WTC11 (cell line): ENCODE measurements at regions not wholly inside any gene's neighbourhood (a gene's known extent, or its start where the extent isn't known, plus 50 kb on each side); places are given as distances from the start of the nearest gene placed in this dataset.

Experiments used
- ATF2 ChIP-seq: sonication (generic); formaldehyde crosslinking; IDR thresholded peaks from 2 replicates; pipeline ENCODE4 v1.8.1; 2022; ENCODE audit warnings: low read depth, missing genetic modification reagents, borderline replicate concordance
- CTCF ChIP-seq: fragments of 200-600 bp; IDR thresholded peaks from 2 replicates; pipeline ENCODE4 v1.8.0; 2022; ENCODE audit warnings: antibody characterized with exemption
- SP1 ChIP-seq: sonication (generic); formaldehyde crosslinking; conservative IDR thresholded peaks from 2 replicates; pipeline ENCODE4 v1.8.1; 2022; ENCODE audit warnings: missing genetic modification reagents
- USF2 ChIP-seq: sonication (generic); formaldehyde crosslinking; IDR thresholded peaks from 2 replicates; pipeline ENCODE4 v1.8.1; 2023; ENCODE audit warnings: mild to moderate bottlenecking, missing genetic modification reagents, moderate library complexity

GRCh38 chr2:236365258-236366048 is 101.2 kb upstream of the ASB18 start:
- TF ChIP-seq CTCF (no peak), SP1 (CRISPR knock-in tag) (no peak), USF2 (CRISPR knock-in tag) (no peak), ATF2 (CRISPR knock-in tag) (no peak)
